Progenitor cell of endocrine pancreas (in vitro differentiated cells): ENCODE measurements at regions not wholly inside any gene's neighbourhood (a gene's known extent, or its start where the extent isn't known, plus 50 kb on each side); places are given as distances from the start of the nearest gene placed in this dataset.
"Not testable (repeated sequence)": the region's sequence is repeated elsewhere in the genome, so short reads cannot be mapped to it uniquely, and the experiment has no call there.

Experiments
- DNase-seq: peaks from one replicate; pipeline ENCODE4 v3.0.0; 2021; ENCODE audit warnings: low spot score; ENCODE audit not compliant: unreplicated experiment
- H3K27ac Mint-ChIP-seq: 2 replicates; pipeline ENCODE4 v1.8.0; 2021; ENCODE audit warnings: mild to moderate bottlenecking, moderate library complexity, mixed read lengths
- H3K27me3 Mint-ChIP-seq: 2 replicates; pipeline ENCODE4 v1.8.0; 2021; ENCODE audit warnings: mixed read lengths
- H3K36me3 Mint-ChIP-seq: 2 replicates; pipeline ENCODE4 v1.8.0; 2022; ENCODE audit warnings: mixed read lengths; ENCODE audit not compliant: insufficient read depth
- H3K4me1 Mint-ChIP-seq: 2 replicates; pipeline ENCODE4 v1.8.0; 2021; ENCODE audit warnings: low read depth, mixed read lengths
- H3K4me3 Mint-ChIP-seq: 2 replicates; pipeline ENCODE4 v1.8.0; 2021; ENCODE audit warnings: low read depth, mild to moderate bottlenecking, moderate library complexity, mixed read lengths
- H3K9me3 Mint-ChIP-seq: 2 replicates; pipeline ENCODE4 v1.8.0; 2021; ENCODE audit warnings: low read depth, mixed read lengths
- TF ChIP-seq, protein P1 (sequence below): fragments of 200-600 bp; sonication (generic); IDR thresholded peaks from one replicate; pipeline ENCODE4 v1.5.0; 2021; ENCODE audit warnings: antibody characterized with exemption, mild to moderate bottlenecking; ENCODE audit not compliant: unreplicated experiment

DNA sequence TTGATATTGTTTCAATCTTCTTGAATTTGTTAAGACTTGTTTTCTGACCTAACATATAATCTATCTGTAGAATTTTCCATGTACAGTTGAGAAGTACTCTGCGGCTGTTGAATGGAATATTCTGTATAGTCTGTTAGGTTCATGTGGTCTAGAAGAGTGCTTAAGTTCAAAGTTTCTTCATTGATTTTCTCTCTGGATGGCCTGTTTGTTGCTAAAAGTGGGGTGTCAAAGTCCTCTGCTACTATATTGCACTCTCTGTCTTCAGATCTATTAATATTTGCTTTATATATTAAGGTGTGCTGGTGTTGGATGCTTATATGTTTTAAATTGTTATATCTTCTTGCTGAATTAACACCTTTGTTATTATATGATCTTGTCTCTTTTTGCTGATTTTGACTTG lies 290.9 kb upstream of the STXBP6 start:
- TF ChIP-seq, protein P1, sequence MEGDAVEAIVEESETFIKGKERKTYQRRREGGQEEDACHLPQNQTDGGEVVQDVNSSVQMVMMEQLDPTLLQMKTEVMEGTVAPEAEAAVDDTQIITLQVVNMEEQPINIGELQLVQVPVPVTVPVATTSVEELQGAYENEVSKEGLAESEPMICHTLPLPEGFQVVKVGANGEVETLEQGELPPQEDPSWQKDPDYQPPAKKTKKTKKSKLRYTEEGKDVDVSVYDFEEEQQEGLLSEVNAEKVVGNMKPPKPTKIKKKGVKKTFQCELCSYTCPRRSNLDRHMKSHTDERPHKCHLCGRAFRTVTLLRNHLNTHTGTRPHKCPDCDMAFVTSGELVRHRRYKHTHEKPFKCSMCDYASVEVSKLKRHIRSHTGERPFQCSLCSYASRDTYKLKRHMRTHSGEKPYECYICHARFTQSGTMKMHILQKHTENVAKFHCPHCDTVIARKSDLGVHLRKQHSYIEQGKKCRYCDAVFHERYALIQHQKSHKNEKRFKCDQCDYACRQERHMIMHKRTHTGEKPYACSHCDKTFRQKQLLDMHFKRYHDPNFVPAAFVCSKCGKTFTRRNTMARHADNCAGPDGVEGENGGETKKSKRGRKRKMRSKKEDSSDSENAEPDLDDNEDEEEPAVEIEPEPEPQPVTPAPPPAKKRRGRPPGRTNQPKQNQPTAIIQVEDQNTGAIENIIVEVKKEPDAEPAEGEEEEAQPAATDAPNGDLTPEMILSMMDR: no peak
- H3K9me3 Mint-ChIP-seq: peaks cover 54% of the 10 kb centered on the region
- H3K27ac Mint-ChIP-seq: no peak overlapping the region
- H3K4me3 Mint-ChIP-seq: no peak overlapping the region
- no peaks in the 10 kb centered on the region for H3K36me3 Mint-ChIP-seq
- DNase-seq: no peak
- H3K27me3 Mint-ChIP-seq: no peaks in the 10 kb centered on the region
- H3K4me1 Mint-ChIP-seq: no peaks in the 10 kb centered on the region

DNA sequence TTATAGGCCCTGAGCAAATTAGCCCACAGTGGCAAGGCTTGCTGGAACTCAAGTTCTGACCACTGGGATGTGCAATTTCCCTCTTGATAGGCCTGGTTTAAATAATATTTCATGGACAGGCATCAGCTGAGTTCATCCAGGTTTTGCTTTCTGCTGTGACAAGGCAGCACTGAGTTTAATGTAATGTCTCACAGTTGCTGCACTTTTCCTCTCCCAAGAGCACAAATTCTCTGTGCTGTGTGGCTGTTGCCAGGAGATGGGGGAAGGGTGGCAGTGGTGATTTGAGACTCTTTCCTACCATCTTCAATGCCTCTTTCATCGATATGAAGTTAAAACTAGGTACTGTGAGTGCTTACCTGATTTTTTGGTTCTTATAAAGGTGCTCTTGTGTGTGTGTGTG lies 272.8 kb upstream of the STXBP6 start:
- Mint-ChIP-seq H3K4me1 (no peaks in the 10 kb centered on the region), H3K27ac (no peak overlapping the region), H3K4me3 (no peak overlapping the region), H3K36me3 (no peaks in the 10 kb centered on the region), H3K9me3 (peaks cover 11% of the 10 kb centered on the region), H3K27me3 (no peaks in the 10 kb centered on the region)
- DNase-seq: no peak
- TF ChIP-seq, protein P1: no peak

DNA sequence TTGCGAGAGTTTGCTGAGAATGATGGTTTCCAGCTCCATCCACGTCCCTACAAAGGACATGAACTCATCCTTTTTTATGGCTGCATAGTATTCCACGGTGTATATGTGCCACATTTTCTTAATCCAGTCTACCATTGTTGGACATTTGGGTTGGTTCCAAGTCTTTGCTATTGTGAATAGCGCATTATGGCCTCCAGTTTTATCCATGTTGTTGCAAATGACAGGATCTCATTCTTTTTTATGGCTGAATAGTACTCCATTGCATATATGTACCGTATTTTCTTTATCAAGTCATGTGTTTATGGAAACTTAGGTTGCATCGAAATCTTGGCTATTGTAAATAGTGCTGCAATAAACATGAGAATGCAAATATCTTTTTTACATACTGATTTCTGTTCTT lies 266.1 kb upstream of the STXBP6 start:
- H3K27me3 Mint-ChIP-seq, H3K4me3 Mint-ChIP-seq, H3K4me1 Mint-ChIP-seq, DNase-seq, H3K9me3 Mint-ChIP-seq, H3K27ac Mint-ChIP-seq, H3K36me3 Mint-ChIP-seq: not testable (repeated sequence)

DNA sequence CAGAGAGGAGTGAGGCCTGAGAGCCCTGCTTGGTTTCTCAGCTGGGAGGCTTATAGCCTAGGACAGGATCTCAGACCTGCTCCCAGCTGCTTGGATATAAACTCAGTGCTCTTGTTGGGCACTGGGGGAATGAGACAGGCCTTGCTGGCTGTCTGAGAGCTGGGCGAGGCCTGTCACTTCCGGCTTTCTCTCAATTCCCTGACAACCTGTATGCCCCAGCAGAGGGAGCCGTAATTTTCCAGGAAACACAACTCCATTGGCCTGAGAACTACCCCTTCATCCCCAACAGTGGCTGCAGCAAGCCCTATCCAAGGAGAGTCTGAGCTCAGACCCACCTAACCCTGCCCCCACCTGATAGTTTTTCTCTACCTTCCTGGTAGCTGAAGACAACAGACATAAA lies 258.3 kb upstream of the STXBP6 start:
- TF ChIP-seq, protein P1: no peak
- H3K27me3 Mint-ChIP-seq: no peaks in the 10 kb centered on the region
- H3K27ac Mint-ChIP-seq: no peak overlapping the region
- no peaks in the 10 kb centered on the region for H3K9me3 Mint-ChIP-seq
- no peaks in the 10 kb centered on the region for H3K4me1 Mint-ChIP-seq
- H3K36me3 Mint-ChIP-seq: no peaks in the 10 kb centered on the region
- H3K4me3 Mint-ChIP-seq: no peak overlapping the region
- no peak for DNase-seq

DNA sequence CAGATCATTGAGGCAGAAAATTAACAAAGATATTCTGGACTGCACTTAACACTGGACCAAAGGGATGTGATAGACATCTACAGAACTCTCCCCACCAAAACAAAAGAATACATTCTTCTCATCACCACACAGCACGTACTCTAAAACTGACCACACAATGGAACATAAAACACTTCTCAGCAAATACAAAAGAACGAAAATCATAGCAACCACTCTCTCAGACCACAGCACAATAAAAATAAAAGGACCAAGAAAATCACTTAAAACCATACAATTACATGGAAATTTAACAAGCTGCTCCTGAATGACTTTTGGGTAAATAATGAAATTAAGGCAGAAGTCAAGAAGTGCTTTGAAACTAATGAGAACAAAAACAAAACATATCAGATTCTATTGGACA lies 254.0 kb upstream of the STXBP6 start:
- Mint-ChIP-seq H3K36me3 (no peaks in the 10 kb centered on the region), H3K4me1 (no peaks in the 10 kb centered on the region), H3K9me3 (no peaks in the 10 kb centered on the region), H3K27ac (no peak overlapping the region), H3K27me3 (no peaks in the 10 kb centered on the region), H3K4me3 (no peak overlapping the region)
- no peak for DNase-seq
- TF ChIP-seq, protein P1: no peak

DNA sequence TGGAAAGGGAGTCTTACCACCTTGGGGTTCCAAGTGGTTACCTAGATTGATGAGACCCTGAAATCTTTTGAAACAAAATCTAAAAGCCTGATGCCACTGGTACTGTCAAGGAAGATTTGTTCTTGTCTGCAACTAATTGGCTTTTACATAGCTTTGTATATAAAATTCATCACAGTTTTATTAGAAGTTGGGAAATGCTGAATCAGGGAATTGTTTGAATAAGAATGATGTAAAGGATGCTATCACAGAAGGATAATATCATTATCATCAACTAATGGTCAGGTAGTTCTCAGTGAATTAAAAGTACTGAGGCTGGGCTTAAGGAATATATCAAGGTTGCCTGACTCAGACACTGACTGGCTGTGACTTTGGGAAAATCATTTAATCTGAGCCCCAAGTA lies 248.3 kb upstream of the STXBP6 start:
- no peak for DNase-seq
- TF ChIP-seq, protein P1: no peak
- H3K27ac Mint-ChIP-seq: no peak overlapping the region
- no peaks in the 10 kb centered on the region for H3K9me3 Mint-ChIP-seq
- H3K36me3 Mint-ChIP-seq: no peaks in the 10 kb centered on the region
- no peaks in the 10 kb centered on the region for H3K27me3 Mint-ChIP-seq
- H3K4me3 Mint-ChIP-seq: no peak overlapping the region
- no peaks in the 10 kb centered on the region for H3K4me1 Mint-ChIP-seq

DNA sequence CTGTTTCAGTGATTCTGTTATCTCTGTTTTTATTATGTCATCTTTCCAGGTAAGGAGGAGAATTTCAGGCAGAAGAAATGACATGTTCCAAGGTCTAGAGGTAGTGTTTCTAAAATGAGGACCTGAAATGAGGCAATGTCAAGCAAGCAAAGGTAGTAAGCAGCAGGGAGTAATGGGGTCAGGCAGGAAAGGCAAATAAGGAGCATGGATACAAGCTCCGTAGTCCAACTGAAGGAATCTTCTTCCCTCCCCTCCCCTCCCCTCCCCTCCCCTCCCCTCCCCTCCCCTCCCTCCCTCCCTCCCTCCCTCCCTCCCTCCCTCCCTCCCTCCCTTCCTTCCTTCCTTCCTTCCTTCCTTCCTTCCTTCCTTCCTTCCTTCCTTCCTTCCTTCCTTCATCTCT lies 240.2 kb upstream of the STXBP6 start:
- H3K27me3 Mint-ChIP-seq, H3K4me3 Mint-ChIP-seq, H3K9me3 Mint-ChIP-seq, H3K27ac Mint-ChIP-seq, H3K36me3 Mint-ChIP-seq, DNase-seq, H3K4me1 Mint-ChIP-seq: not testable (repeated sequence)
